HG02763 (cell line): ENCODE measurements at regions not wholly inside any gene's neighbourhood (a gene's known extent, or its start where the extent isn't known, plus 50 kb on each side); places are given as distances from the start of the nearest gene placed in this dataset.

Experiments used
- ATAC-seq: cut with Tn5 transposase; IDR thresholded peaks from one replicate; pipeline ENCODE4 v1.9.1; 2021; ENCODE audit warnings: mild to moderate bottlenecking, moderate library complexity; ENCODE audit not compliant: unreplicated experiment

DNA sequence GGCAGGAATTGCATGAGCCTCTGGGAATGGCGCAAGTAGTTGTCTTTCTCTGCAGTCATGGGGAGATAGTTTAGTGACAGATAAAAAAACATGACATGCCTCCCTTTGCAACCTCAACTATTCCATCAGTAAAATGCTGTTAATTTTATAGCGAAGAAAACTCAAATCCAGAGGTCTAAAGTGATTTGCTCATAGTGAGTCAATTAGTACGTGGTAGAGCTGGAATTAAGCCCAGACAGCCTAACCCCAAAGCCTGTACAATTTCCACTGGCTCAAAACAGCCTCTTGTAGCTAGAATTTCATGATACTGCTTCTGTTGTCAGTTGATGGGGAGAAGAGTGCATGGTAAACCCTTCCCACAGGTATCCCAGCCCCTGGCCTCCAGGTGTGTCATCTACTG, 81.3 kb upstream of the TRPC5 start:
- ATAC-seq: no peak

DNA sequence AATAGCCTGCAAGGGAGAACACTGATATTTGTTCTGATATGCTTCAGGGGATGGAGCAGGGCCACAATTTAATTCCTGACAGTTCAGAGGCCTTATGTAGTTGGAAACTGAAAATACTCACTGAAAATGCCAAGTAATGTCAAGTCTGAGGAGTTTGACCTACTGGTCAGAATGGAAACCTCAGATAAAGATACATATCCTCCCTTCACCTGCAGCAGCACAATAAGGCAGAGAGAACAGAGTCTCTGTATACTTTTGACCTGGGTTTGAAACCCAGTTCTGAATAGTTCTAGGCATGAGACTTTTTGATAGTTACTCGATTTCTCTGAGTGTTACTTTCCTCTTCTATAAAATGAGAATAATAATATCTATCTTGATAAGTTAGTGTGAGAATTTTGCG, 65.8 kb upstream of the TRPC5 start:
- no peak for ATAC-seq

DNA sequence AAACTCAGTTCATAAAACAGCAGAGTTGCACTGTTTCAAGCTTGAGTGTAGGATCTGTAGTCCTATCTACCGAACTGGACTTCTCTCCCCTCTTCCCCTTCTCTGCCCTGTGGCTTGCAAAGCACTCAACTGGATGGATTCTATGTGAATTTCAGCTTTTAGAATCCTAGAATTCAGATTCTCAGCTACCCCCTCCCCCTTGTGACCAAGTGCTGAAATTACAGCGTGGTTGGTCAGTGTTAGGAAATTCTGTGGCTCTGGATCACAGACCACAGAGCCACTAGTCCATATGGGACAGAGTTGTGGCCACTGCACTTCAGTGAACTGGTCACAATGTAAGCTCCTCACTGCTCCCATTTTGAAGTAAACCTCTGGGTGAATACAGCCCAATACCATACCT, 64.6 kb upstream of the TRPC5 start:
- ATAC-seq: no peak

DNA sequence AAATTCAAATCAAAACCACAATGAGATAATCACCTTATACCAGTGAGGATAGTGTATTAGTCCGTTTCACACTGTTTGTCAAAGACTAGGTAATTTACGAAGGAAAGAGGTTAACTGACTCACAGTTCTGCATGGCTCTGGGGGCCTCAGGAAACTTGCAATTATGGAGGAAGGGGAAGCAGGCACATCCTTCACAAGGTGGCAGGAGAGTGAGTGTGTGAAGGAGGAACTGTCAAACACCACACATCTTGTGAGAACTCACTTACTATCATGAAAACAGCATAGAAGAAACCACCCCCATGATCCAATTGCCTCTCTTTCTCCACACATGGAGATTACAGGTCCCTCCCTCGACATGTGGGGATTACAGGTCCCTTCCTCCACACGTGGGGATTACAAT, 54.7 kb upstream of the TRPC5 start:
- no peak for ATAC-seq
